AG09309 (cell line): ENCODE measurements at regions not wholly inside any gene's neighbourhood (a gene's known extent, or its start where the extent isn't known, plus 50 kb on each side); places are given as distances from the start of the nearest gene placed in this dataset.

Experiments
- DNase-seq: peaks from one replicate; pipeline ENCODE4 v3.0.0-alpha.2; 2010; ENCODE audit warnings: low read depth
- H3K4me3 ChIP-seq: 2 replicates; pipeline ENCODE4 v1.5.1; 2011; ENCODE audit warnings: mild to moderate bottlenecking, low read depth, low read length, moderate library complexity; ENCODE audit not compliant: control insufficient read depth
- TF ChIP-seq, protein P1 (sequence below): IDR thresholded peaks from 2 replicates; pipeline ENCODE4 v1.5.1; 2011; ENCODE audit warnings: mild to moderate bottlenecking, low read depth, low read length, inconsistent platforms; ENCODE audit not compliant: insufficient read depth, control insufficient read depth; ENCODE audit errors: missing control alignments

DNA sequence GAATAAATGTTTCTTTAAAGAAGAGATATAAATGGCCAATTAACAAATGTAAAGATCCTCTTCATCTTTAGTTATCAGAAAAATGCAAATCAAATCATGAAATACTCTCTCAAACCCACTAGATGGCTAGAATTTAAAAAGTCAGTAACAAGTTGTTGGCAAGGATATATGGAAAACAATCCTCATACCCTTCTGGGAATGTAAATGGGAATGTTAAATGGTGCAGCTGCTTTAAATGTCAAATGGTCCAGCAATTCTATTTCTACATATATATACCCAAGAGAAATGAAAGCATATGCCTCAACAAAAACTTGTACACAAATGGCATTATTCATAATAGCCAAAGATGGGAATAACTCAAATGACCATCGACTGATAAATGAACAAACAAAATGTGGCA lies 283.5 kb downstream of the RWDD3 start:
- no peak overlapping the region for H3K4me3 ChIP-seq
- TF ChIP-seq, protein P1, sequence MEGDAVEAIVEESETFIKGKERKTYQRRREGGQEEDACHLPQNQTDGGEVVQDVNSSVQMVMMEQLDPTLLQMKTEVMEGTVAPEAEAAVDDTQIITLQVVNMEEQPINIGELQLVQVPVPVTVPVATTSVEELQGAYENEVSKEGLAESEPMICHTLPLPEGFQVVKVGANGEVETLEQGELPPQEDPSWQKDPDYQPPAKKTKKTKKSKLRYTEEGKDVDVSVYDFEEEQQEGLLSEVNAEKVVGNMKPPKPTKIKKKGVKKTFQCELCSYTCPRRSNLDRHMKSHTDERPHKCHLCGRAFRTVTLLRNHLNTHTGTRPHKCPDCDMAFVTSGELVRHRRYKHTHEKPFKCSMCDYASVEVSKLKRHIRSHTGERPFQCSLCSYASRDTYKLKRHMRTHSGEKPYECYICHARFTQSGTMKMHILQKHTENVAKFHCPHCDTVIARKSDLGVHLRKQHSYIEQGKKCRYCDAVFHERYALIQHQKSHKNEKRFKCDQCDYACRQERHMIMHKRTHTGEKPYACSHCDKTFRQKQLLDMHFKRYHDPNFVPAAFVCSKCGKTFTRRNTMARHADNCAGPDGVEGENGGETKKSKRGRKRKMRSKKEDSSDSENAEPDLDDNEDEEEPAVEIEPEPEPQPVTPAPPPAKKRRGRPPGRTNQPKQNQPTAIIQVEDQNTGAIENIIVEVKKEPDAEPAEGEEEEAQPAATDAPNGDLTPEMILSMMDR = no peak
- DNase-seq = no peak

GRCh38 chr1:95518310-95518709 lies 284.3 kb downstream of the RWDD3 start:
- H3K4me3 ChIP-seq = no peak overlapping the region
- no peak for DNase-seq
- TF ChIP-seq, protein P1 = no peak

- TF ChIP-seq, protein P1 = no peak
- no peak overlapping the region for H3K4me3 ChIP-seq
- no peak for DNase-seq
These were observed 286.4 kb downstream of the RWDD3 start for GRCh38 chr1:95520390-95520789.

GRCh38 chr1:95532335-95532734 lies 298.3 kb downstream of the RWDD3 start:
- TF ChIP-seq, protein P1 = no peak
- H3K4me3 ChIP-seq = no peak overlapping the region
- no peak for DNase-seq

DNA sequence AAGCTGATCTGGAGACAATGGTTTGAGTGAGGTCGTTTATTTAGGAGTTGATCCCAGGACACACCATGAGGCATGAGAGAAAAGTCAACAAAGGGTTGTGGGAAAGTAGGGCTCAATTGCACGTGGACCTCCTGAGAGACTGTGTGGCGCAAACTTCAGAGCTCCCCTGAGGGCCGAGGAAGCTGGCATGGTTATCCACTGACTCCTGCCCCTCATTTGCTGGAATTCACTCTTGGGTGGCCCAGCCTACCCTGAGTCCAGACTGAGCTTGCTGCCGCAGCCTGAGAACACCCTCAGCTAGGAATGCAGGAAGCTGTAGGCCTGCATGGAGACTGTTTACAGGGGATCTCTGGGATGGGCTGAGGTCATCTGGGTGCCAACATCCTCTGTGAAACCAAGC lies 301.0 kb downstream of the RWDD3 start:
- H3K4me3 ChIP-seq = no peak overlapping the region
- TF ChIP-seq, protein P1 = no peak
- no peak for DNase-seq

DNA sequence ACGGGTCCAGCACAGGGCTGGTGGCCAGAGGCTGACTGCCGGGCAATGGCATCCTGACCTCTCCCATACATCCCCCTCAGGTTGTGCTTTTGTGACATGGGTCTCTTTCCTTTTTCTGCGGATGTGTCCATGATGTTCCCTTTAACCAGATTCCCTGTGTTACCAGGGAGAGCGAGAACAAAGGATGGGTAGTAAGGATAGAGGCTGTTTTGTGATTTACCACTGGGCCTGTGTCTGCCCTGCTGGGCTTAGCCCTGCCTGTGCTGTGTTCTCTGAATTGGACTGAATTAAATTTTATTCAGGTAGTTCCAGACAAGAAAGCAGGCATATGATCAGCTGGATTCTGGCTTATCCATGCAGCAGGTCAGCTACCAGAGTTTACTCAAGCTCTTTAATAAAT lies 301.6 kb downstream of the RWDD3 start:
- H3K4me3 ChIP-seq = no peak overlapping the region
- no peak for DNase-seq
- TF ChIP-seq, protein P1 = no peak

DNA sequence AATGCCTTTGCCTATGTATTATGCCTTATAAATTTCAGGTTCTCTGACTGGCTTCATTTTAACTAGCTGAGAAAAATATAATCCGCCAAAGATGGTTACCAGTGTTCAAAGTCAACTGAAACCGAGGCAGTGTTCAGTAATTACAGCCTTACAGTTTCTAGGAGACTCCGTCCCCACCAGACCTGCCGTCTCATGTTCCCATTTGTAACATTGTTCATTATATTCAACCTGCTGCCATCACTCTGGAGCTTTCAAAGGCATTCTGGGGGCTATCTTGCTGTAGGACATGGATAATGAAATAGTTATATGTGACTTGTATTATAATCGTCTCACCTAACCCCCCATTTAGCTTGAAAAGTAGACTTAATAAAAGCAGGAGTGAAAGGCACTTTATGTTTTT lies 302.5 kb downstream of the RWDD3 start:
- no peak for DNase-seq
- H3K4me3 ChIP-seq = no peak overlapping the region
- TF ChIP-seq, protein P1 = no peak
